ENCODE measurements at regions not wholly inside any gene's neighbourhood (a gene's known extent, or its start where the extent isn't known, plus 50 kb on each side); places are given as distances from the start of the nearest gene placed in this dataset.
A peak's percentile ranks its signal among the peaks of the same experiment; 100 is the strongest.

DNA sequence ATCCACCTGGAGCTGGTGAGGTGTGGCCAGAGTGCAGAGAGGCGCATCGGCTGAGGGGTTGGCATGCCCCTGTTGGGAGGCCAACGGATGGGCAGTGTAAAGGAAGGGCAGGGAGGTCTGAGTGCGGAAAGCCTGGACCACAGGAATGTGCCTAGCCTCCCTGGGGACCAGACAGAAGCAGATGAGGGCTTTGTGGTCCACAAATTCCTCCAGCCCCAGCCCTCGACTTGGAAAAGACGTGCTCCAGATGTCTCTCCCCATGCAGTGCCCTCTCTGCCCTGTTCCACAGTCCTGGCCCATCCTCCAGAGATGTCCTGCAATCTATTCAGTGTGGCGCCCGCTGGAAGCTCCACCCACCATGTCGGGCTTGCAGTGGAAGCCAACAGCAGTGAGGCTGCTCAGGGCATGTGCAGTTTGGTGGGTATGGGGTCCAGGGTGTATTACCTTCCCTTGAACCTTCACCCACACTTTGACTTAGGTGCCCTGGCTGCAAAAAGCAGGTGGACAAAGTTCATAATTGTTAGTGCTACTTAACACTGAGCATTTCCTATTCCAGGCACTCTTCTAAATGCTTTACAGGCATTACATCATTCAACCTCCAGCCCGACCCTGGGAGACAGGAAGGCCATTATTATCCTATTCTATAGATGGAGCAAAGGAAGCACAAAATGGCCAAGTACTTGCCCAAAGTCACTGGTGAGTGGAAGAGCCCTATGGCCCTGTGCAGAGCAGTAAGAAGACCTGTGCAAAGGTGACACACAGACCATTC lies 120.2 kb upstream of the SLC25A48 start:
- Histone ChIP-seq H3K27me3 (no peaks in the 10 kb centered on the region), H3K4me1 (no peaks in the 10 kb centered on the region), H3K27ac (no peak overlapping the region), H3K9me3 (no peaks in the 10 kb centered on the region), H3K36me3 (no peaks in the 10 kb centered on the region), H3K4me3 (no peak overlapping the region)
- peak in 1 of 4 donors; percentile 19 for ATAC-seq
- no peak for DNase-seq
- intact Hi-C loops (cut with DNase I), result no loop called here
- TF ChIP-seq, protein P1, sequence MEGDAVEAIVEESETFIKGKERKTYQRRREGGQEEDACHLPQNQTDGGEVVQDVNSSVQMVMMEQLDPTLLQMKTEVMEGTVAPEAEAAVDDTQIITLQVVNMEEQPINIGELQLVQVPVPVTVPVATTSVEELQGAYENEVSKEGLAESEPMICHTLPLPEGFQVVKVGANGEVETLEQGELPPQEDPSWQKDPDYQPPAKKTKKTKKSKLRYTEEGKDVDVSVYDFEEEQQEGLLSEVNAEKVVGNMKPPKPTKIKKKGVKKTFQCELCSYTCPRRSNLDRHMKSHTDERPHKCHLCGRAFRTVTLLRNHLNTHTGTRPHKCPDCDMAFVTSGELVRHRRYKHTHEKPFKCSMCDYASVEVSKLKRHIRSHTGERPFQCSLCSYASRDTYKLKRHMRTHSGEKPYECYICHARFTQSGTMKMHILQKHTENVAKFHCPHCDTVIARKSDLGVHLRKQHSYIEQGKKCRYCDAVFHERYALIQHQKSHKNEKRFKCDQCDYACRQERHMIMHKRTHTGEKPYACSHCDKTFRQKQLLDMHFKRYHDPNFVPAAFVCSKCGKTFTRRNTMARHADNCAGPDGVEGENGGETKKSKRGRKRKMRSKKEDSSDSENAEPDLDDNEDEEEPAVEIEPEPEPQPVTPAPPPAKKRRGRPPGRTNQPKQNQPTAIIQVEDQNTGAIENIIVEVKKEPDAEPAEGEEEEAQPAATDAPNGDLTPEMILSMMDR (IDR thresholded peaks at IDR 0.05), result no peak
- TF ChIP-seq POLR2A (IDR thresholded peaks at IDR 0.05), result no peak
- WGBS (ENCODE audit: insufficient coverage, low coverage, low lambda C conversion rate, missing lambda C conversion rate), result 32% methylated on average over 4 of the region's 10 CpGs

DNA sequence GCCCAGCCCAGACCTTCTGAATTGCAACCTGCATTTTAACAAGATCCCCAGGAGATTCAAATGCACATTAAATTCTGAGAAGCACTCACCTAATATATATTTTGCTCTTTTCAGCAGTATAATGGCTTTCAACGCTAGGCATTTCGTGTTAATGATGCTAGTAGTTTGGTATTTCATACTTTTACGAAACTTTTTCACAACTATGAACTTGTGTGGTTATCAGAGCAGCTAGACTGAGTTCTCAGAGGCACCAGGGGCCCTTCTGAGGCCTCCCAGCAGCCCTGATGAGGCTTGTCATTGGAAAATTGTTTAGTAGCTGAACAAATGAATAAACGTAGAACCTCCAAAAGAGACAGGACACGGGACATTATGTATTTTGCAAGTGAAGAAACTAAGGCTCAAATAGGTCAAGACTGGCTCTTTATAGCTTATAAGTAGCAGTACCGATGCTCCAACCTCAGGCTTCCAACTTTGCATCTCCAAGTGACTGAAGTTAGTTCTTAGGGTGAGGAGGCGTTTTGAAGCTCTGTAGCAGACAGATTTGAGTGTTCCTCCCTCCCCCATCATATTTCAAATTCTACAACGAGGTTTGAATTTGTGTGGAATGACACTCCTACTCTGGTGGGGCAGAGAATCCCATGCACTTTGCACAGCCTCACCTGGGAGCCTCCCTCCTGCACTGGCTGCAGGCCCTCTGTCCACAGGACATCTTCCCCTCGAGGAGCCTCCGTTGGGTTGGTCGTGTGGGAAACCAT lies 121.1 kb upstream of the SLC25A48 start:
- Histone ChIP-seq H3K9me3 (no peaks in the 10 kb centered on the region), H3K4me1 (no peaks in the 10 kb centered on the region), H3K27ac (no peak overlapping the region), H3K4me3 (no peak overlapping the region), H3K27me3 (no peaks in the 10 kb centered on the region), H3K36me3 (no peaks in the 10 kb centered on the region)
- no peak for DNase-seq
- WGBS (ENCODE audit: insufficient coverage, low coverage, low lambda C conversion rate, missing lambda C conversion rate), result 69% methylated on average over 9 of the region's 11 CpGs
- no peak for TF ChIP-seq POLR2A (IDR thresholded peaks at IDR 0.05)
- TF ChIP-seq, protein P1 (IDR thresholded peaks at IDR 0.05), result no peak
- intact Hi-C loops (cut with DNase I), result no loop called here
- no peak for ATAC-seq

DNA sequence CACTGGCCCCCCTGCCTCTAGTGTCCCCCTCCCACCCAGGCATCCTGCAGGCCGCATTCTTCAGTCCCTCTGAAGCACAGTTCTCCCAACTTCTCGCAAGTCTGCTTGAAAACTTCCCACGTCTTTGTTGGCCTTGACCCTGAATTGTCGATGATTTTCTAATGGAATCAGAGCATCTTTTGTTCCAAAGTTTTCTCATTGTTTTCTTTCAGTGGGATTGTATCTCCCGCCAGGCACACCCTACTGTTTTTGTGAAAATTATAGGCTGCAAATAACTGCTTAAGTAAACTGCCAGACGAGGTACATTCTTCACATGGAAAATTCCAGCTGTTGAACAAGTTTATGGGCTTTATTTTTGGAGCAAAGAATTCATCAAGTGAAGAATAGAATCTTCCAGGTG lies 122.6 kb upstream of the SLC25A48 start:
- no peak for ATAC-seq

DNA sequence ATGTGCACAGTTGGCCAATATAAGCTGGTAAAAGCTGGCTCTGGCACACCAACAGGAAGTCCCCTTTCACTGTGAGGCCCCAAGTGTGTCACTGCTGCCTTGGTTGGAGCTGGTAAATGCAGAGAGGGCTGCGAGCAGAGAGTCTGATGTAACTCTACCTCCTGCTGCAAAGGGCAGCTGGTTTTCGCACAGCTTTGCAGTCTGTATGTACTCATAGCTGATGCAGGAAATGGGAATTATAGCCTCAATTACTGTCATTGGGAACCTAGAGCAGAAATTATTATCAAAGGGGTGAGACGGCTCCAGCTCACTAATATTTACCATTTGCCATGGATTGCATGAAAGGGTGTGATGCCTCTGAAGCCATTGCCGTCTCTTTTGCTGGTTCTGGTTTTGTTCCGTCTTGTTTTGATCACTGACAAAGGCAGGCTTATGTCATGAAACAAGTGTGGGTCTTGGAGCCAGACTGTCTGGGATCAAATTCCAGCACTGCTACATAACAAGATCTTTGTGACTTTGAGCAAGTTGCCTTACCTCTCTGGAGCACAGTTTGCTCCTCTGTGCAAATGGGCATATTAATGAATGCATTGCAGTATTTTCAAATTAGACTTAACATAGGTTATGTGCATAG lies 124.3 kb upstream of the SLC25A48 start:
- no peaks in the 10 kb centered on the region for H3K36me3 ChIP-seq
- TF ChIP-seq, protein P1 (IDR thresholded peaks at IDR 0.05), result no peak
- TF ChIP-seq POLR2A (IDR thresholded peaks at IDR 0.05), result no peak
- DNase-seq, result no peak
- intact Hi-C loops (cut with DNase I), result no loop called here
- no peaks in the 10 kb centered on the region for H3K9me3 ChIP-seq
- 48% methylated on average over 5 of the region's 5 CpGs for WGBS (ENCODE audit: insufficient coverage, low coverage, low lambda C conversion rate, missing lambda C conversion rate)
- no peaks in the 10 kb centered on the region for H3K4me1 ChIP-seq
- H3K27ac ChIP-seq, result no peak overlapping the region
- H3K27me3 ChIP-seq, result no peaks in the 10 kb centered on the region
- no peak for ATAC-seq
- H3K4me3 ChIP-seq, result no peak overlapping the region

More for the DNA sequence above, 122.6 kb upstream of the SLC25A48 start:
- Histone ChIP-seq H3K27me3 (no peaks in the 10 kb centered on the region), H3K4me1 (no peaks in the 10 kb centered on the region), H3K4me3 (no peak overlapping the region), H3K9me3 (no peaks in the 10 kb centered on the region), H3K36me3 (no peaks in the 10 kb centered on the region), H3K27ac (no peak overlapping the region)
- WGBS (ENCODE audit: insufficient coverage, low coverage, low lambda C conversion rate, missing lambda C conversion rate), result 49% methylated on average over 6 of the region's 6 CpGs
- intact Hi-C loops (cut with DNase I), result no loop called here
- no peak for DNase-seq
- TF ChIP-seq POLR2A (IDR thresholded peaks at IDR 0.05), result no peak
- TF ChIP-seq, protein P1 (IDR thresholded peaks at IDR 0.05), result no peak
